GM18868 (cell line): ENCODE measurements at regions not wholly inside any gene's neighbourhood (a gene's known extent, or its start where the extent isn't known, plus 50 kb on each side); places are given as distances from the start of the nearest gene placed in this dataset.
A peak's percentile ranks its signal among the peaks of the same experiment; 100 is the strongest.
"Not testable (repeated sequence)": the region's sequence is repeated elsewhere in the genome, so short reads cannot be mapped to it uniquely, and the experiment has no call there.

ENCODE experiments used
- ATAC-seq: cut with Tn5 transposase; IDR thresholded peaks from one replicate; pipeline ENCODE4 v1.9.1; 2021; ENCODE audit warnings: mild to moderate bottlenecking, moderate library complexity; ENCODE audit not compliant: unreplicated experiment

- not testable (repeated sequence) for ATAC-seq
Measured at GRCh38 chr2:111551428-111551827, 332.6 kb downstream of the ANAPC1 start.

GRCh38 chr2:111552625-111553024 is 331.4 kb downstream of the ANAPC1 start:
- ATAC-seq, result not testable (repeated sequence)

- ATAC-seq, result not testable (repeated sequence)
Measured at GRCh38 chr2:111559301-111559700, 324.7 kb downstream of the ANAPC1 start.

- ATAC-seq, result not testable (repeated sequence)
Measured at GRCh38 chr2:111559814-111560213, 324.2 kb downstream of the ANAPC1 start.

- ATAC-seq, result not testable (repeated sequence)
Measured at GRCh38 chr2:111566068-111566467, 317.9 kb downstream of the ANAPC1 start.

GRCh38 chr2:111567233-111567632 is 316.8 kb downstream of the ANAPC1 start:
- ATAC-seq, result not testable (repeated sequence)

- not testable (repeated sequence) for ATAC-seq
Measured at GRCh38 chr2:111569356-111570199, 314.4 kb downstream of the ANAPC1 start.

- ATAC-seq, result peak; percentile 68
Measured at GRCh38 chr2:111570300-111571114, 313.5 kb downstream of the ANAPC1 start.

GRCh38 chr2:111574803-111575202 is 309.2 kb downstream of the ANAPC1 start:
- ATAC-seq, result not testable (repeated sequence)

GRCh38 chr2:111577154-111577885 is 306.7 kb downstream of the ANAPC1 start:
- ATAC-seq, result not testable (repeated sequence)

- ATAC-seq, result not testable (repeated sequence)
Measured at GRCh38 chr2:111579500-111580134, 304.4 kb downstream of the ANAPC1 start.

GRCh38 chr2:111580616-111581015 is 303.4 kb downstream of the ANAPC1 start:
- not testable (repeated sequence) for ATAC-seq

GRCh38 chr2:111582090-111582489 is 301.9 kb downstream of the ANAPC1 start:
- not testable (repeated sequence) for ATAC-seq

GRCh38 chr2:111583480-111583879 is 300.5 kb downstream of the ANAPC1 start:
- ATAC-seq, result not testable (repeated sequence)

- ATAC-seq, result not testable (repeated sequence)
Measured at GRCh38 chr2:111584540-111584939, 299.5 kb downstream of the ANAPC1 start.

- not testable (repeated sequence) for ATAC-seq
Measured at GRCh38 chr2:111584950-111585349, 299.0 kb downstream of the ANAPC1 start.

- not testable (repeated sequence) for ATAC-seq
Measured at GRCh38 chr2:111586014-111586413, 298.0 kb downstream of the ANAPC1 start.

- not testable (repeated sequence) for ATAC-seq
Measured at GRCh38 chr2:111595072-111595471, 288.9 kb downstream of the ANAPC1 start.

- ATAC-seq, result not testable (repeated sequence)
Measured at GRCh38 chr2:111596808-111597705, 286.9 kb downstream of the ANAPC1 start.
